NB4 (cell line): ENCODE measurements at regions not wholly inside any gene's neighbourhood (a gene's known extent, or its start where the extent isn't known, plus 50 kb on each side); places are given as distances from the start of the nearest gene placed in this dataset.

Source experiments
- MYC ChIP-seq: IDR thresholded peaks from 2 replicates; pipeline ENCODE4 v1.6.1; 2011; ENCODE audit warnings: low read depth, low read length
- POLR2A ChIP-seq: IDR thresholded peaks from 2 replicates; pipeline ENCODE4 v1.6.1; 2011; ENCODE audit warnings: mild to moderate bottlenecking; ENCODE audit not compliant: insufficient read length; ENCODE audit errors: extremely low read depth
- TF ChIP-seq, protein P1 (sequence below): IDR thresholded peaks from one replicate; pipeline ENCODE4 v1.5.1; 2012; ENCODE audit warnings: low read depth, low read length
- TF ChIP-seq, protein P2 (sequence below): IDR thresholded peaks from 2 replicates; pipeline ENCODE4 v1.6.1; 2011; ENCODE audit warnings: low read depth, low read length

DNA sequence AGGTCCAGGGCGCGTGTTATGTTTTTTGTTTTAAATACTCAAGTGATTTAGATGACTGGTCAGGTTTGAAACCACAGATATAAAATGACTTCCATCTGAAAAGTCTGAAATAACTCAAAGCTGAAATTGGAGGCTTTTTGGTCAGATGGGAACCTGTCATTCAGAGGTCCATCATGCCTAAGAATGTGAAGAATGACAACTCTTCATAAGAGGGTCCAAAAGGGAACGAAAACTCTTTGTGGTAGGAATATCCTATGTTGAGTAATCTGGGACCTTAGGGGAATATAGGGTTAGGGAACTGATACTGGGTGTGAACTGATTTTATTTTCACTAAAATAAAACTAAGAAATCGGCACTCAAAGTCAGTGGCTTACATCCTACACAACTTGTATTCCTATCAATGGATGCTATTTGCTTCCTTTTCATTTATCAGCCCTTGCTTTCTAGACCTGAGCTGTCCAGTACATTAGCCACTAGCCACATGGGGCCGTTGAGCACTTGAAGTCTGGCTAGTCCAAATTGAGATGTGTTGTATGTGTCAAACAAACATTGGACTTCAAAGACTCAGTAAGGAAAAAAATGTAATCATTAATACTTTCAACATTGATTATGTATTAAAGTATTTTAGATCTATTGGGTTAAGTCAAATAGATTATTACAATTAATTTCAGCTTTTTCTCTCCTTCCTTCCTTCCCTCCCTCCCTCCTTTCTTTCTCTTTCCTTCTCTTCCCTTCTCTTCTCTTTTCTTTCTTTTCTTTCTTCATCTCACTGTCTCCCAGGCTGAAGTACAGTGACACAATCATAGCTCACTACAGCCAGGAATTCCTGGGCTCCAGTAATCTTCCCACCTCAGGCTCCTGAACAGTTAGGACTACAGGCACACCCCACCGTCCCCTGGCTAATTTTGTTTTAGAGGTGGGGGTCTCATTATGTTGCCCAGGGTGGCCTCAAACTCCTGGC is 56.5 kb upstream of the KDM7A start:
- TF ChIP-seq, protein P1, sequence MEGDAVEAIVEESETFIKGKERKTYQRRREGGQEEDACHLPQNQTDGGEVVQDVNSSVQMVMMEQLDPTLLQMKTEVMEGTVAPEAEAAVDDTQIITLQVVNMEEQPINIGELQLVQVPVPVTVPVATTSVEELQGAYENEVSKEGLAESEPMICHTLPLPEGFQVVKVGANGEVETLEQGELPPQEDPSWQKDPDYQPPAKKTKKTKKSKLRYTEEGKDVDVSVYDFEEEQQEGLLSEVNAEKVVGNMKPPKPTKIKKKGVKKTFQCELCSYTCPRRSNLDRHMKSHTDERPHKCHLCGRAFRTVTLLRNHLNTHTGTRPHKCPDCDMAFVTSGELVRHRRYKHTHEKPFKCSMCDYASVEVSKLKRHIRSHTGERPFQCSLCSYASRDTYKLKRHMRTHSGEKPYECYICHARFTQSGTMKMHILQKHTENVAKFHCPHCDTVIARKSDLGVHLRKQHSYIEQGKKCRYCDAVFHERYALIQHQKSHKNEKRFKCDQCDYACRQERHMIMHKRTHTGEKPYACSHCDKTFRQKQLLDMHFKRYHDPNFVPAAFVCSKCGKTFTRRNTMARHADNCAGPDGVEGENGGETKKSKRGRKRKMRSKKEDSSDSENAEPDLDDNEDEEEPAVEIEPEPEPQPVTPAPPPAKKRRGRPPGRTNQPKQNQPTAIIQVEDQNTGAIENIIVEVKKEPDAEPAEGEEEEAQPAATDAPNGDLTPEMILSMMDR = no peak
- TF ChIP-seq POLR2A = no peak
- no peak for TF ChIP-seq MYC
- TF ChIP-seq, protein P2, sequence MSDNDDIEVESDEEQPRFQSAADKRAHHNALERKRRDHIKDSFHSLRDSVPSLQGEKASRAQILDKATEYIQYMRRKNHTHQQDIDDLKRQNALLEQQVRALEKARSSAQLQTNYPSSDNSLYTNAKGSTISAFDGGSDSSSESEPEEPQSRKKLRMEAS = no peak
